ENCODE measurements at regions not wholly inside any gene's neighbourhood (a gene's known extent, or its start where the extent isn't known, plus 50 kb on each side); places are given as distances from the start of the nearest gene placed in this dataset.

DNA sequence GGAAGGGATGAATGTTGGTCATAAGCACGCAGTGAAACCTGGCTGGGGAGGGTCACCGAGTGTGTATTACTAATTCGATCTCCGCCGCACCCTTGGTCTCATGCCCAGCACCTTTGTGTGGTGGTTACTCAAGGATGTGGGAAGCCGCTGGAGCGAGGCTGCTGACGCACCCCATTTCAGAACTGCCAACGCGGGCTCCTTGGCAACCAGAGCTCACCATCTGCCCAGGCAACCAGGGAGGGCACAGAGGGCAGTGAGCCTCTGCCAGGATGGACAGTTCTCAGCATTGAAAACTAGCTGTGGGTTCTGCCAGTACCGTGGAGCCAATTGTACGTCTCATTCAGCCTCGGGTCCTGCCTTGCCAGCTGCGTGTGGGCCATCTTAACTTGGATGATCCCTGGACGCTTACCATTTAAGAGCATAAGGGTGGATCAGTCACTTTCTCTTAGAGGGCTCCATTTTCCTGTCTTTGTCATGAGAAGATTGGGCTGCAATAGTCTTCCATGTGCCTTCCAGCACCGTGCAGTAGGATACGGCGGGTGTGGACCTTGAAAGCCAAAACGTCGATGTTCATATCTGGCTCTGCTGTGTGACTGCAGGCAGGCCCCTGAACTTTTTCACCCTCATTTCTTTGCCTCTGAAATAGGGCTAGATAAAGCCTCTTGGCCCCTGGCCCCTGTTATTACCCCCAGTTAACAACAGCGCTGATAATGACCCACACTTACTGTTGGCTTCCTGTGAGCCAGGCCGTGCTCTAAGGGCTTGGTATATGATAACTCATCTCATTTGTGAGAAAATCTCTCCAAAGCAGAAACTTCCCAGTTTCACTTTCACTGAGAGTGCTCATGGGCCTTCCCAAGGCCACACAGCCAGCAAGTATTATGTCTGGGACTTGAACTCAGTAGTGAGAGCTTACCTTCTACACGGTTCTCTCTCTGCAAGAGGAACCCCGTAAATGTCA lies 238.8 kb downstream of the OPA1 start:
- Histone ChIP-seq H3K36me3 (no peaks in the 10 kb centered on the region), H3K4me3 (no peak overlapping the region), H3K4me1 (peaks cover 0 to 10% (median 0%) of the 10 kb centered on the region in 4 donors), H3K27ac (peak overlapping the region in 3 of 4 donors; percentile 24 to 53 (median 52)), H3K27me3 (no peaks in the 10 kb centered on the region), H3K9me3 (no peaks in the 10 kb centered on the region)
- TF ChIP-seq POLR2A (IDR thresholded peaks at IDR 0.05) (no peak), CTCF (IDR thresholded peaks at IDR 0.05) (no peak)
- DNase-seq, result no peak

DNA sequence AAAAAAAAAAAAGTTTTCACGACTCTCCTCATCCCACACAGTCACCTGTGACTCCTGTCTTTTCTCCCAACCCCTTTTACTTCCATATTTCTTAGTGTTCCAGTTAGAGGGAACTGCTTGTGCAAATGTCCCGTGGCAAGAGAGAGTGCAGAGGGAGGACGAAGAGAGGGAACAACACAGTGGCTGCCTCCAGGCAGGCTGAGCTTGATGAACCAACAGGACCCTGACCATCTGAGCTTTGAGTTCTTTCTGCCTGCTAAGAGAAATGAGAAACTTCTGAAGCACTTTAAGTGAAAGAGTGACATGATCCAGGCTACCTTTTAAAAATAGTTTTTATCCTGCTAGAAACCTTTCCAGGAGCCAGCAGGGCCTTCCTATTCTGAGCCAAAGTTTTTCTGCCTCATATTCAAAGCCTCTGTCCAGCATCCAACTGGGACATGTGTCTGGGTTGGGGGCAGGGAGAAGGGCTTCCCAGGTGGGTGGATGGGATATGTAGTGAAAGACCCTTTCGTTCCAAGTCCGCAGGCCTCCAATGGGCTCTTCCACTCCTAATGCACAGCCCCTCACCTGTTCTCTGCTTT lies 239.9 kb downstream of the OPA1 start:
- Histone ChIP-seq H3K27ac (no peak overlapping the region), H3K4me1 (peaks cover 0 to 9% (median 0%) of the 10 kb centered on the region in 4 donors), H3K4me3 (no peak overlapping the region), H3K27me3 (no peaks in the 10 kb centered on the region), H3K36me3 (no peaks in the 10 kb centered on the region), H3K9me3 (no peaks in the 10 kb centered on the region)
- DNase-seq, result no peak
- no peak for TF ChIP-seq CTCF (IDR thresholded peaks at IDR 0.05)
- no peak for TF ChIP-seq POLR2A (IDR thresholded peaks at IDR 0.05)

- Histone ChIP-seq H3K4me1 (peaks cover 0 to 9% (median 0%) of the 10 kb centered on the region in 4 donors), H3K9me3 (no peaks in the 10 kb centered on the region), H3K36me3 (no peaks in the 10 kb centered on the region), H3K4me3 (no peak overlapping the region), H3K27ac (no peak overlapping the region), H3K27me3 (no peaks in the 10 kb centered on the region)
- TF ChIP-seq POLR2A (IDR thresholded peaks at IDR 0.05) (no peak), CTCF (IDR thresholded peaks at IDR 0.05) (no peak)
- DNase-seq, result no peak
Observed at GRCh38 chr3:193833592-193833991, 240.6 kb downstream of the OPA1 start.

DNA sequence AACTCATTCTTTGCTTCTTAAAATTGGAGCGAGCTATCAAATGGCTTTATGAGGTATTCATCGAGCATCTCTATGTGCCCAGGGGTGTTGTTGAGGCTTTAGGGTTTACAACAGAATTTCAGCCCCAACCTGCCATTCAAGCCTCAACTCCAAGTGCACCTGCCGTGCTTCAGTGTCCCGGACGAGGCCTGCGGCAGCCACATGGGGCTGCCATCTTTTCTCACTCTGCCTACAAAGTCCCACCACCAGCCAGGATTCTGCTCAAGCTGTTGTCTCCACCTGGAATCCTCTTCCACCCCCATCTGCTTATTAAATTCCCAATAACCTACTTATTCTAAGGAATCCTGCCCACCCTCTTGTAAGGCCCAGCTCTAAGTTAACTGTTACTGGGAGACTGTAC lies 242.4 kb downstream of the OPA1 start:
- no peak overlapping the region for H3K4me3 ChIP-seq
- H3K36me3 ChIP-seq, result no peaks in the 10 kb centered on the region
- no peaks in the 10 kb centered on the region for H3K9me3 ChIP-seq
- no peak for DNase-seq
- H3K4me1 ChIP-seq, result peaks cover 0 to 9% (median 0%) of the 10 kb centered on the region in 4 donors
- no peaks in the 10 kb centered on the region for H3K27me3 ChIP-seq
- no peak overlapping the region for H3K27ac ChIP-seq
- TF ChIP-seq CTCF (IDR thresholded peaks at IDR 0.05) (no peak), POLR2A (IDR thresholded peaks at IDR 0.05) (no peak)

DNA sequence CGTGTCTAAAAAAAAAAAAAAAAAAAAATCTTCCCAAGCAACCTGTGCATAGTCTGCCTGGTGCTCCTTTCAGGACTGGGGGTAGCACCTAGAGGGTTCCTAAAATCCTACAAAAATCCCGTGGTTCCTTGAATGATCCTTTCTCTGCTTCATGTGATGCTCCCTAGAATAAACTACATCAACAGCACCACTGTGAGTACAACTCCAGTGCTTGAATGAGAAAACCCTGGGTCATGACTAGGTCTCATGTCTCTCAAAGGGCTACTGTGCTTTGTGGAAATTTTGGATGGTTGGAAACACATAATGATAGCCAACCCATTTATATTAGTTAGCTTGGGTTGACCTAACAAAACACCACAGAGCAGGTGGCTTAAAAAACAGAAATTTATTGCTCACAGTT lies 243.5 kb downstream of the OPA1 start:
- Histone ChIP-seq H3K27ac (no peak overlapping the region), H3K4me3 (no peak overlapping the region), H3K27me3 (no peaks in the 10 kb centered on the region), H3K36me3 (no peaks in the 10 kb centered on the region), H3K9me3 (no peaks in the 10 kb centered on the region), H3K4me1 (peaks cover 0 to 18% (median 0%) of the 10 kb centered on the region in 4 donors)
- no peak for TF ChIP-seq CTCF (IDR thresholded peaks at IDR 0.05)
- no peak for TF ChIP-seq POLR2A (IDR thresholded peaks at IDR 0.05)
- no peak for DNase-seq
